ENCODE measurements at regions not wholly inside any gene's neighbourhood (a gene's known extent, or its start where the extent isn't known, plus 50 kb on each side); places are given as distances from the start of the nearest gene placed in this dataset.

GRCh38 chr4:11069581-11070211 is 359.0 kb downstream of the HS3ST1 start:
- TF ChIP-seq, protein P1, sequence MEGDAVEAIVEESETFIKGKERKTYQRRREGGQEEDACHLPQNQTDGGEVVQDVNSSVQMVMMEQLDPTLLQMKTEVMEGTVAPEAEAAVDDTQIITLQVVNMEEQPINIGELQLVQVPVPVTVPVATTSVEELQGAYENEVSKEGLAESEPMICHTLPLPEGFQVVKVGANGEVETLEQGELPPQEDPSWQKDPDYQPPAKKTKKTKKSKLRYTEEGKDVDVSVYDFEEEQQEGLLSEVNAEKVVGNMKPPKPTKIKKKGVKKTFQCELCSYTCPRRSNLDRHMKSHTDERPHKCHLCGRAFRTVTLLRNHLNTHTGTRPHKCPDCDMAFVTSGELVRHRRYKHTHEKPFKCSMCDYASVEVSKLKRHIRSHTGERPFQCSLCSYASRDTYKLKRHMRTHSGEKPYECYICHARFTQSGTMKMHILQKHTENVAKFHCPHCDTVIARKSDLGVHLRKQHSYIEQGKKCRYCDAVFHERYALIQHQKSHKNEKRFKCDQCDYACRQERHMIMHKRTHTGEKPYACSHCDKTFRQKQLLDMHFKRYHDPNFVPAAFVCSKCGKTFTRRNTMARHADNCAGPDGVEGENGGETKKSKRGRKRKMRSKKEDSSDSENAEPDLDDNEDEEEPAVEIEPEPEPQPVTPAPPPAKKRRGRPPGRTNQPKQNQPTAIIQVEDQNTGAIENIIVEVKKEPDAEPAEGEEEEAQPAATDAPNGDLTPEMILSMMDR (IDR thresholded peaks at IDR 0.05): no peak
- TF ChIP-seq POLR2A (IDR thresholded peaks at IDR 0.05): no peak
